Activated T-helper 1 cell treated with Interleukin-2 at 50 U/mL for 16 hours (primary cell): ENCODE measurements at regions not wholly inside any gene's neighbourhood (a gene's known extent, or its start where the extent isn't known, plus 50 kb on each side); places are given as distances from the start of the nearest gene placed in this dataset.

ENCODE experiments used
- DNase-seq: peaks from one replicate; pipeline ENCODE4 v3.0.0-alpha.2; 2020; ENCODE audit warnings: low read depth

GRCh38 chr20:53837126-53837826, 233.1 kb downstream of the BCAS1 start:
- DNase-seq = no peak

- DNase-seq = no peak
Observed at GRCh38 chr20:53834749-53835148, 235.6 kb downstream of the BCAS1 start.

GRCh38 chr20:53834062-53834442, 236.3 kb downstream of the BCAS1 start:
- no peak for DNase-seq

- no peak for DNase-seq
Observed at GRCh38 chr20:53833333-53834061, 236.9 kb downstream of the BCAS1 start.

GRCh38 chr20:53832499-53832898, 237.9 kb downstream of the BCAS1 start:
- DNase-seq = no peak

- DNase-seq = no peak
Observed at GRCh38 chr20:53831812-53832211, 238.2 kb upstream of the ZNF217 start.

- no peak for DNase-seq
Observed at GRCh38 chr20:53831228-53831627, 237.6 kb upstream of the ZNF217 start.

GRCh38 chr20:53829724-53830521, 236.3 kb upstream of the ZNF217 start:
- DNase-seq = no peak

- DNase-seq = no peak
Observed at GRCh38 chr20:53829255-53829723, 235.7 kb upstream of the ZNF217 start.

GRCh38 chr20:53828682-53829254, 235.1 kb upstream of the ZNF217 start:
- DNase-seq = no peak

GRCh38 chr20:53828088-53828681, 234.5 kb upstream of the ZNF217 start:
- DNase-seq = no peak

GRCh38 chr20:53827292-53828087, 233.9 kb upstream of the ZNF217 start:
- DNase-seq = no peak

- DNase-seq = no peak
Observed at GRCh38 chr20:53826597-53827291, 233.1 kb upstream of the ZNF217 start.

GRCh38 chr20:53826090-53826489, 232.5 kb upstream of the ZNF217 start:
- no peak for DNase-seq

- DNase-seq = no peak
Observed at GRCh38 chr20:53825282-53825681, 231.6 kb upstream of the ZNF217 start.

- no peak for DNase-seq
Observed at GRCh38 chr20:53824779-53825178, 231.1 kb upstream of the ZNF217 start.

GRCh38 chr20:53823121-53823764, 229.6 kb upstream of the ZNF217 start:
- no peak for DNase-seq

GRCh38 chr20:53822534-53822933, 228.9 kb upstream of the ZNF217 start:
- DNase-seq = no peak

GRCh38 chr20:53819973-53820451, 226.4 kb upstream of the ZNF217 start:
- DNase-seq = no peak
